T1000 (cell line): ENCODE measurements at regions not wholly inside any gene's neighbourhood (a gene's known extent, or its start where the extent isn't known, plus 50 kb on each side); places are given as distances from the start of the nearest gene placed in this dataset.
"Not testable (repeated sequence)": the region's sequence is repeated elsewhere in the genome, so short reads cannot be mapped to it uniquely, and the experiment has no call there.

ENCODE experiments used
- DNase-seq: peaks from one replicate; lab custom pipeline; 2025; ENCODE audit warnings: mixed read lengths; lab: John Stamatoyannopoulos, UW

- DNase-seq, result no peak
These were observed 246.4 kb upstream of the MKLN1 start for GRCh38 chr7:131081308-131081707.

GRCh38 chr7:131083781-131084180, 243.9 kb upstream of the MKLN1 start:
- DNase-seq, result no peak

- not testable (repeated sequence) for DNase-seq
These were observed 243.3 kb upstream of the MKLN1 start for GRCh38 chr7:131084336-131084735.

- no peak for DNase-seq
These were observed 239.7 kb upstream of the MKLN1 start for GRCh38 chr7:131087756-131088658.

- no peak for DNase-seq
These were observed 237.5 kb upstream of the MKLN1 start for GRCh38 chr7:131090188-131090587.

- no peak for DNase-seq
These were observed 236.6 kb upstream of the MKLN1 start for GRCh38 chr7:131090886-131091692.

- DNase-seq, result no peak
These were observed 233.0 kb upstream of the MKLN1 start for GRCh38 chr7:131094685-131095084.

- DNase-seq, result no peak
These were observed 232.3 kb upstream of the MKLN1 start for GRCh38 chr7:131095346-131095745.

- DNase-seq, result no peak
These were observed 231.3 kb upstream of the MKLN1 start for GRCh38 chr7:131096267-131096927.

GRCh38 chr7:131097662-131098376, 229.9 kb upstream of the MKLN1 start:
- DNase-seq, result no peak

GRCh38 chr7:131098527-131098926, 229.1 kb upstream of the MKLN1 start:
- no peak for DNase-seq

- DNase-seq, result no peak
These were observed 227.2 kb upstream of the MKLN1 start for GRCh38 chr7:131100357-131101054.

GRCh38 chr7:131103997-131104396, 223.7 kb upstream of the MKLN1 start:
- DNase-seq, result no peak

- no peak for DNase-seq
These were observed 222.9 kb upstream of the MKLN1 start for GRCh38 chr7:131104596-131105293.

- no peak for DNase-seq
These were observed 222.3 kb upstream of the MKLN1 start for GRCh38 chr7:131105294-131105798.

- peak; percentile 38 for DNase-seq
These were observed 221.6 kb upstream of the MKLN1 start for GRCh38 chr7:131105799-131106680.

- DNase-seq, result no peak
These were observed 220.9 kb upstream of the MKLN1 start for GRCh38 chr7:131106681-131107336.

GRCh38 chr7:131107337-131108211, 220.1 kb upstream of the MKLN1 start:
- DNase-seq, result peak; percentile 15
